GM04504 (cell line): ENCODE measurements at regions not wholly inside any gene's neighbourhood (a gene's known extent, or its start where the extent isn't known, plus 50 kb on each side); places are given as distances from the start of the nearest gene placed in this dataset.
"Not testable (repeated sequence)": the region's sequence is repeated elsewhere in the genome, so short reads cannot be mapped to it uniquely, and the experiment has no call there.

Experiments
- DNase-seq: peaks from one replicate; pipeline ENCODE4 v3.0.0-alpha.2; 2012; ENCODE audit warnings: low read depth

- no peak for DNase-seq
Measured at GRCh38 chr11:80779905-80780605, 1339.2 kb upstream of the TENM4 start.

- DNase-seq = no peak
Measured at GRCh38 chr11:80778941-80779340, 1338.1 kb upstream of the TENM4 start.

GRCh38 chr11:80778432-80778831, 1337.6 kb upstream of the TENM4 start:
- DNase-seq = no peak

DNA sequence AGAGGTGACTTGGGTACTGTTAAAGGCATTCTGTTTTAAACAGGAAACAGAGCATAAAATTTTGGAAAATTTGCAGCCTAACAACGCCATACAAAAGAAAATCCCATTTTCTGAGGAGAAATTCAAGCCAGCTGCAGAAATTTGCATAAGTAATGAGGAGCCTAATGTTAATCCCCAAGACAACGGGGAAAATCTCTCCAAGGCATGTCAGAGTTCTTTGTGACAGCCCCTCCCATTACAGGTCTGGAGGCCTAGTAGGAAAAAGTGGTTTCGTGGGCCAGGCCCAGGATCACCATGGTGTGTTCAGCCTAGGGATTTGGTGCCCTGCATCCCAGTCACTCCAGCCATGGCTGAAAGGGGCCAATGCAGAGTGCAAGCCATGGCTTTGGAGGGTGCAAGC, 1333.1 kb upstream of the TENM4 start:
- DNase-seq = no peak

GRCh38 chr11:80771017-80771416, 1330.2 kb upstream of the TENM4 start:
- DNase-seq = no peak

GRCh38 chr11:80758787-80759186, 1318.0 kb upstream of the TENM4 start:
- no peak for DNase-seq

- DNase-seq = no peak
Measured at GRCh38 chr11:80748207-80748925, 1307.5 kb upstream of the TENM4 start.

DNA sequence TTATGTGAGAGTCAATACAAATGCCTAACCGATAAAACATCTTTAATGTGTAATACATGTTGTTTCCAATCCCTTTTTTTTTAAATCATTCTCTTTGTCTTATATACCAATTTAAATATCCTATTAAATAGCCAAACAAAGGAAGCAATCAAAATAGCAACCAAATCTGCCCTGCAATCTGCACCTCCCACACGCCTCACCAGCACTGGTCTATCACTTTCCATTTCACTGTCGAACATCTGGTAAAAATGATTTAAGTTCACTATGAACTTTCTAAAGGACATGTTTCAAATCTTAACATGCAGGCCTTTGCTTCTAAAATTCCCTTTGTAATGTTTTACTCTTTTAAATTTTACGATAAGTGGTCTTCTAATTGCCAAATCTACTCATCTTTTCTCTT, 1305.5 kb upstream of the TENM4 start:
- no peak for DNase-seq

GRCh38 chr11:80745416-80745815, 1304.6 kb upstream of the TENM4 start:
- no peak for DNase-seq

- DNase-seq = no peak
Measured at GRCh38 chr11:80733790-80734189, 1293.0 kb upstream of the TENM4 start.

DNA sequence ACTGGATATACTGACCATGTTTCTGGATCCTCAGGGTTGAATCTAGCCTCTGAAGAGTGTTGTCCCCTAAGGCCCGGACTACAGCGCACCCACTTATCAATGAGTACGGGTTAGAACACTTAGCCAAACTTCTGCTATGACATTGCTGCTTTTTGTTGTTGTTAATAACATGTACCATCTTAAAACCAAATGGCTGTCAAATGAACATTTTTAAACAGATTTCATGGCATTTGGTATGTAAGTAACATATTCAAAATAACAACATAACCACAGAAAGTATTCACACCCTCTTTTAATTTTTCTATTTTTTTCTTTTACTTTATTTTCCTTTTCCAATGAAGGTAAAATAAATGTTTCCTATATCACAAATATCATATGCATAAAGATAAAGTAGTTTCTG, 1292.5 kb upstream of the TENM4 start:
- no peak for DNase-seq

DNA sequence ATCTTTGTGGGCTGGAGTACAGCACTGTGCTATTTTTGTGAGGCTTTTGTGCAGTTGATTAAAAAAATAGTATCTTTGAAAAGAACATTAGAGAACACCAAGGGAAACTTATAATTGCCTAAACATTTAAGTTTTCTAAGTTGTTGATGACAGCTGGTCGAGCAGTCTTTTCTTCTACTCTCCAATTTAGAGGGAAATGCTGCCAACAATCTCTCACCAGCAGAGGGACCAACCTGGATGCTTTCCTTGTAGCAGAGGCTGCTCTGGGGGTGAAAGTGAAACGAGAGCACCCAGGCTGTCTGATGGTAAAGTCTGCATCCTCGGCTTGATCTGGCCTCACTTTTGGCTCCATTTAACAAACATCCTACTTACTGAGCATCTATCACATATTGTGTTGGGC, 1286.5 kb upstream of the TENM4 start:
- DNase-seq = no peak

- DNase-seq = no peak
Measured at GRCh38 chr11:80726236-80726635, 1285.4 kb upstream of the TENM4 start.

GRCh38 chr11:80724366-80724765, 1283.5 kb upstream of the TENM4 start:
- no peak for DNase-seq

GRCh38 chr11:80722629-80723028, 1281.8 kb upstream of the TENM4 start:
- DNase-seq = no peak

GRCh38 chr11:80720295-80720694, 1279.5 kb upstream of the TENM4 start:
- no peak for DNase-seq

GRCh38 chr11:80719292-80719646, 1278.4 kb upstream of the TENM4 start:
- no peak for DNase-seq

GRCh38 chr11:80718611-80719291, 1277.9 kb upstream of the TENM4 start:
- no peak for DNase-seq

DNA sequence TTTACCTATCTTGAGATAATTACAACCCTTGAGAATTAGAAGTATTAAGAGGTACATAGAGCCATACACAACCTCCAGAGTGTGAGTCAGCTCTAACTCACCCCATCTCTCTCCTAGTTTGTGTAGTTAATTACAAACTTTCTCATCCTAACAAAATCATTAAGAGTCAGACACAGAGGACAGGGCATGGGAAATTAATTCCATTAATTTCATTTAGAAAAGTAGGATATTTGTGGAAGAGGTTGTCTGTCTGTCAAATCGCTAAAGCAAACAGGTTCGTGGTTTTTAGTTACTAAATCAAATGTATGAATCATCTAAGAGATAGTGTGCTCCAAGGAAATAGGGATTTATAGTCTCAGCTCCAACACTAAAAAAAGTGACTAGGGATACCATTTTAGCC, 1261.4 kb upstream of the TENM4 start:
- no peak for DNase-seq

- DNase-seq = no peak
Measured at GRCh38 chr11:80700386-80700785, 1259.6 kb upstream of the TENM4 start.

DNA sequence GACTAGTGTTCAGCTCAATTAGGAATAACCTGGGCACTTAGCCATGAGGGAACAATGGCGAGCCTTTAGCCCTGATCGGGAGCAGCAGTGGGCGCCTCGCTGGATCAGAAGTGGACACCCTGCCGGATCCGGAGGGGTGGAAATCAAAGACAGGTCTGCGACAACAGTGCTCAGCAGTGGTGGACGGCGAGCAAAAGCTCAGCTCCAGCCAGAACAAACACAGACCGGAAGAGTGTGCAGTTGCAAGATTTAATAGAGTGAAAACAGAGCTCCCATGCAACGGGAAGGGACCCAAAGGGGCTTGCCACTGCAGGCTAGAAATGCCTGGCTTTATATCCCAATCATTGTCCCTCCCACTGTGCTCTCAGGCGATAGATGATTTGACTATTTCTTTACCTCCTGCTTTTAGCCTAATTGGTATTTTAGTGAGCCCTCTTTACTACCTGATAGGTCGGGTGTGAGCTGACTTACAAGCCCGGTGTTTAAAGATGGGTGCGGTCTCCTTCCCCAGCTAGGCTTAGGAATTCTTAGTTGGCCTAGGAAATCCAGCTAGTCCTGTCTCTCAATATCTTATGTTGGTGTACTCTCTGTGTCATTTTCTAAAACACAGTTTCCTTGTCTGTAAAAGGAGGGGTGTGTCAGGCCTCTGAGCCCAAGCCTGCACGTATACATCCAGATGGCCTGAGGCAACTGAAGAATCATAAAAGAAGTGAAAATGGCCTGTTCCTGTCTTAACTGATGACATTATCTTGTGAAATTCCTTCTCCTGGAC, 1258.8 kb upstream of the TENM4 start:
- DNase-seq = not testable (repeated sequence)

- no peak for DNase-seq
Measured at GRCh38 chr11:80698637-80699036, 1257.8 kb upstream of the TENM4 start.

DNA sequence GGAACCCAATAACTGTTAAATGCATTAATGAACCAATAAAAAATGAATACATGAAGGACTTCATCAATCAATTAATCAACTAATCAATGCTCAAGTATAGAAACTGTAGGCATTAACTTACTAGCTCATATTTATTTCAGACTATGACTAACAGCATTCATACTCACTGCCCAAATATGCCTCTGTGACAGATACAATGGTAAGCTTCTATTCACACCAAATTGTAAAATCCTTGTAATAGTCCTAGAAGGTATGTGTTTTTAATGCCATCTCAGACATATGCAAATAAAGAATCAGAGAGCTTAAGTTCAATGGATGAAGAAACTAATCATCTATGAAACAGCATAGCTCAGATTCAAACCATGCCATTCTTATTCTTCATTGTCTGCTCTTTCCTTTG, 1253.6 kb upstream of the TENM4 start:
- DNase-seq = no peak
